ENCODE measurements at regions not wholly inside any gene's neighbourhood (a gene's known extent, or its start where the extent isn't known, plus 50 kb on each side); places are given as distances from the start of the nearest gene placed in this dataset.
A peak's percentile ranks its signal among the peaks of the same experiment; 100 is the strongest.

- H3K9me3 Mint-ChIP-seq, result peaks cover 0 to 5% (median 2%) of the 10 kb centered on the region in 3 donors
- H3K27me3 Mint-ChIP-seq, result no peaks in the 10 kb centered on the region
- H3K4me3 Mint-ChIP-seq, result no peak overlapping the region
- no peak overlapping the region for H3K27ac Mint-ChIP-seq
- no peaks in the 10 kb centered on the region for H3K36me3 Mint-ChIP-seq
- H3K4me1 Mint-ChIP-seq, result no peaks in the 10 kb centered on the region
Observed at GRCh38 chrX:66544181-66544580, 94.7 kb downstream of the EDA2R start.

DNA sequence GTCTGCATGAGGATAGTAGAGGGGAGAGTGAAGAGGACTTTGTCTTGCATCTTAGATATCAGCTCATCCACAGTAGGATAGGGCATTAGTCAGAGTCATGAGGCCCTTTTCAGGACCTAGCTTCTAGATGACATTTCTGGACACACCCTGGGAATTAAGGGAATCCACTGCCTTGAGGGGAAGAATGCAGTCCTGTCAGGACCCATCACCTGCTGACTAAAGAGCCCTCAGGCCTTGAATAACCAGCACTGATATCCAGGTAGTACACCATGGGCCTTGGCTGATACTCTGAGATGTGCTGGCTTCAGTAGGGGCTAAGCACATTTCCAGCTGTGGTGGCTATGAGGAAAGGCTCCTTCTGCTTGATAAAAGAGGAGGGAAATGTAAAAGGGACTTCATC is 134.4 kb downstream of the EDA2R start:
- peaks cover 0 to 5% (median 4%) of the 10 kb centered on the region in 3 donors for H3K9me3 Mint-ChIP-seq
- H3K4me1 Mint-ChIP-seq, result no peaks in the 10 kb centered on the region
- no peaks in the 10 kb centered on the region for H3K36me3 Mint-ChIP-seq
- H3K27ac Mint-ChIP-seq, result no peak overlapping the region
- H3K4me3 Mint-ChIP-seq, result no peak overlapping the region
- H3K27me3 Mint-ChIP-seq, result peaks cover 3% of the 10 kb centered on the region

GRCh38 chrX:66498672-66499296 is 140.1 kb downstream of the EDA2R start:
- Mint-ChIP-seq H3K27ac (no peak overlapping the region), H3K36me3 (no peaks in the 10 kb centered on the region), H3K4me3 (no peak overlapping the region), H3K27me3 (peaks cover 2% of the 10 kb centered on the region), H3K4me1 (no peaks in the 10 kb centered on the region), H3K9me3 (peaks cover 0 to 2% (median 0%) of the 10 kb centered on the region in 3 donors)

GRCh38 chrX:66489339-66489738 is 149.5 kb downstream of the EDA2R start:
- no peaks in the 10 kb centered on the region for H3K36me3 Mint-ChIP-seq
- no peaks in the 10 kb centered on the region for H3K9me3 Mint-ChIP-seq
- H3K4me3 Mint-ChIP-seq, result peak overlapping the region in 1 of 4 donors; percentile 8
- H3K4me1 Mint-ChIP-seq, result no peaks in the 10 kb centered on the region
- H3K27ac Mint-ChIP-seq, result no peak overlapping the region
- H3K27me3 Mint-ChIP-seq, result peaks cover 7% of the 10 kb centered on the region
